ENCODE measurements at regions not wholly inside any gene's neighbourhood (a gene's known extent, or its start where the extent isn't known, plus 50 kb on each side); places are given as distances from the start of the nearest gene placed in this dataset.

- TF ChIP-seq E2F6 (IDR thresholded peaks at IDR 0.05) (peak; percentile 77), HDAC2 (IDR thresholded peaks at IDR 0.05; ENCODE audit: borderline replicate concordance in 1 of 2, low read depth in 2 of 2, low read length in 2 of 2) (no peak), SUZ12 (IDR thresholded peaks at IDR 0.05; ENCODE audit: low read length) (no peak), SAP30 (IDR thresholded peaks at IDR 0.05; ENCODE audit: insufficient read depth, insufficient replicate concordance, low read length) (no peak), GABPA (IDR thresholded peaks at IDR 0.05; ENCODE audit: borderline replicate concordance, insufficient read depth, low read length) (no peak), HDAC6 (IDR thresholded peaks at IDR 0.05; ENCODE audit: low read depth, low read length) (no peak), YY1 (IDR thresholded peaks at IDR 0.05; ENCODE audit: low read depth, low read length) (0 out of 2 replicates have a peak, but pooled peaks have one; percentile 44), POLR2A (IDR thresholded peaks at IDR 0.05; ENCODE audit: control extremely low read depth in 1 of 2, low read depth in 2 of 2, low read length in 2 of 2) (no peak), MAX (IDR thresholded peaks at IDR 0.05) (peak; percentile 66), TAF1 (IDR thresholded peaks at IDR 0.05; ENCODE audit: low read depth, low read length) (no peak), ASH2L (IDR thresholded peaks at IDR 0.05; ENCODE audit: low read length) (no peak), KDM1A (IDR thresholded peaks at IDR 0.05; ENCODE audit: borderline replicate concordance, low read length) (no peak), RXRA (IDR thresholded peaks at IDR 0.05; ENCODE audit: insufficient read depth, low read depth, low read length) (no peak), POLR2AphosphoS5 (IDR thresholded peaks at IDR 0.05; ENCODE audit: low read depth, low read length) (no peak), JUN (IDR thresholded peaks at IDR 0.05; ENCODE audit: low read depth, low read length) (no peak), CHD1 (IDR thresholded peaks at IDR 0.05; ENCODE audit: low read depth, low read length) (no peak), BCL11A (IDR thresholded peaks at IDR 0.05; ENCODE audit: low read depth in 2 of 2, low read length in 2 of 2) (no peak), POU5F1 (IDR thresholded peaks at IDR 0.05; ENCODE audit: low read depth, low read length) (peak; percentile 93), RBBP5 (IDR thresholded peaks at IDR 0.05; ENCODE audit: borderline replicate concordance, low read depth, low read length) (no peak), TEAD4 (IDR thresholded peaks at IDR 0.05; ENCODE audit: low read depth, low read length) (no peak)
These were observed 81.4 kb upstream of the CDH4 start (continued) for GRCh38 chr20:61170496-61171320.

Measured in H1 (cell line).